ENCODE measurements at regions not wholly inside any gene's neighbourhood (a gene's known extent, or its start where the extent isn't known, plus 50 kb on each side); places are given as distances from the start of the nearest gene placed in this dataset.

GRCh38 chr4:170772429-170772828 lies 682.7 kb upstream of the AADAT start:
- Histone ChIP-seq H3K4me2 (ENCODE audit: insufficient read depth, low read length) (no peak overlapping the region), H3K4me1 (replicated peaks in 1 of 2; ENCODE audit: control insufficient read depth in 2 of 2, insufficient read depth in 2 of 2, low read length in 2 of 2) (no peaks in the 10 kb centered on the region), H3K36me3 (ENCODE audit: control insufficient read depth, insufficient read depth, low read length) (no peaks in the 10 kb centered on the region), H3K27ac (ENCODE audit: extremely low read depth, low read depth, low read length) (no peak overlapping the region), H3K9me1 (ENCODE audit: control insufficient read depth, insufficient read depth, low read length) (no peaks in the 10 kb centered on the region), H3K79me2 (ENCODE audit: control insufficient read depth, insufficient read depth, low read length) (no peaks in the 10 kb centered on the region), H4K20me1 (replicated peaks; ENCODE audit: control insufficient read depth, insufficient read depth, low read length) (no peaks in the 10 kb centered on the region), H3K9ac (ENCODE audit: insufficient read depth in 1 of 2, low read depth in 2 of 2, low read length in 2 of 2) (no peak overlapping the region), H2AFZ (ENCODE audit: low read depth, low read length) (no peak overlapping the region), H3K27me3 (ENCODE audit: control insufficient read depth in 2 of 2, insufficient read depth in 2 of 2, low read length in 2 of 2) (no peaks in the 10 kb centered on the region), H3K9me3 (replicated peaks; ENCODE audit: control insufficient read depth, insufficient read depth, low read depth, low read length) (no peaks in the 10 kb centered on the region), H3K4me3 (no peak overlapping the region)
- intact Hi-C loops (cut with micrococcal nuclease) (no loop called here), in situ Hi-C loops (cut with MboI) (no loop called here)
- BruUV-seq (replicated peaks), result no TSS peak
- TF ChIP-seq ZNF23 (CRISPR knock-in tag; IDR thresholded peaks at IDR 0.05) (no peak), ZBTB43 (CRISPR knock-in tag; IDR thresholded peaks at IDR 0.05) (no peak), ZNF408 (CRISPR knock-in tag; IDR thresholded peaks at IDR 0.05; ENCODE audit: low read depth) (no peak), ELK3 (CRISPR knock-in tag; IDR thresholded peaks at IDR 0.05) (no peak), MAZ (CRISPR knock-in tag; conservative IDR thresholded peaks at IDR 0.05 in 1 of 2, IDR thresholded peaks at IDR 0.05 in 1 of 2) (no peak), ZNF277 (CRISPR knock-in tag; IDR thresholded peaks at IDR 0.05; ENCODE audit: borderline replicate concordance) (no peak), TCF3 (CRISPR knock-in tag; IDR thresholded peaks at IDR 0.05) (no peak), ZNF764 (CRISPR knock-in tag; IDR thresholded peaks at IDR 0.05; ENCODE audit: low read depth) (no peak), RHOXF2B (CRISPR knock-in tag; conservative IDR thresholded peaks at IDR 0.05) (no peak), XRCC3 (IDR thresholded peaks at IDR 0.05) (no peak), GTF2F1 (IDR thresholded peaks at IDR 0.05; ENCODE audit: low read depth, low read length) (no peak), ZNF561 (CRISPR knock-in tag; conservative IDR thresholded peaks at IDR 0.05) (no peak), POLR3G (IDR thresholded peaks at IDR 0.05; ENCODE audit: extremely low read depth, insufficient read length, insufficient replicate concordance) (no peak)
- TF ChIP-seq, protein P1, sequence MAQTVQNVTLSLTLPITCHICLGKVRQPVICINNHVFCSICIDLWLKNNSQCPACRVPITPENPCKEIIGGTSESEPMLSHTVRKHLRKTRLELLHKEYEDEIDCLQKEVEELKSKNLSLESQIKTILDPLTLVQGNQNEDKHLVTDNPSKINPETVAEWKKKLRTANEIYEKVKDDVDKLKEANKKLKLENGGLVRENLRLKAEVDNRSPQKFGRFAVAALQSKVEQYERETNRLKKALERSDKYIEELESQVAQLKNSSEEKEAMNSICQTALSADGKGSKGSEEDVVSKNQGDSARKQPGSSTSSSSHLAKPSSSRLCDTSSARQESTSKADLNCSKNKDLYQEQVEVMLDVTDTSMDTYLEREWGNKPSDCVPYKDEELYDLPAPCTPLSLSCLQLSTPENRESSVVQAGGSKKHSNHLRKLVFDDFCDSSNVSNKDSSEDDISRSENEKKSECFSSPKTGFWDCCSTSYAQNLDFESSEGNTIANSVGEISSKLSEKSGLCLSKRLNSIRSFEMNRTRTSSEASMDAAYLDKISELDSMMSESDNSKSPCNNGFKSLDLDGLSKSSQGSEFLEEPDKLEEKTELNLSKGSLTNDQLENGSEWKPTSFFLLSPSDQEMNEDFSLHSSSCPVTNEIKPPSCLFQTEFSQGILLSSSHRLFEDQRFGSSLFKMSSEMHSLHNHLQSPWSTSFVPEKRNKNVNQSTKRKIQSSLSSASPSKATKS (CRISPR knock-in tag; IDR thresholded peaks at IDR 0.05), result no peak
- ChIA-PET CTCF (ENCODE audit: low intra/inter-chr PET ratio) (no interaction called here), POLR2A (no interaction called here)
- no peak for DNase-seq (ENCODE audit: extremely low read depth in 1 of 4, low spot score in 3 of 4)
- no peak for ATAC-seq
- WGBS (ENCODE audit: insufficient coverage, low coverage, missing lambda C conversion rate), result 0% methylated on average over 1 of the region's 1 CpG
- no peak for FAIRE-seq

Data from K562 (cell line).